ENCODE measurements at regions not wholly inside any gene's neighbourhood (a gene's known extent, or its start where the extent isn't known, plus 50 kb on each side); places are given as distances from the start of the nearest gene placed in this dataset.

GRCh38 chrY:15500536-15500935, 976.2 kb downstream of the NLGN4Y start:
- Histone ChIP-seq H3K36me3 (no peaks in the 10 kb centered on the region), H3K9me3 (no peaks in the 10 kb centered on the region), H3K27me3 (no peaks in the 10 kb centered on the region), H3K4me3 (no peak overlapping the region), H3K4me1 (no peaks in the 10 kb centered on the region), H3K27ac (replicated peaks in 1 of 4) (no peak overlapping the region)
- no CpG with 5 or more reads among the region's 4 CpGs for WGBS
- no peak for DNase-seq (ENCODE audit: extremely low spot score)
- TF ChIP-seq POLR2A (IDR thresholded peaks at IDR 0.05; ENCODE audit: low read depth) (no peak), EP300 (IDR thresholded peaks at IDR 0.05) (no peak), POLR2AphosphoS5 (IDR thresholded peaks at IDR 0.05) (no peak), CTCF (IDR thresholded peaks at IDR 0.05) (no peak)
- intact Hi-C loops (cut with DNase I), result no loop called here

- DNase-seq (ENCODE audit: extremely low spot score), result no peak
- Histone ChIP-seq H3K27ac (replicated peaks in 1 of 4) (no peak overlapping the region), H3K27me3 (no peaks in the 10 kb centered on the region), H3K4me3 (no peak overlapping the region), H3K4me1 (no peaks in the 10 kb centered on the region), H3K9me3 (no peaks in the 10 kb centered on the region), H3K36me3 (no peaks in the 10 kb centered on the region)
- TF ChIP-seq CTCF (IDR thresholded peaks at IDR 0.05) (no peak), POLR2A (IDR thresholded peaks at IDR 0.05; ENCODE audit: low read depth) (no peak), POLR2AphosphoS5 (IDR thresholded peaks at IDR 0.05) (no peak), EP300 (IDR thresholded peaks at IDR 0.05) (no peak)
- WGBS, result no CpG with 5 or more reads among the region's 2 CpGs
- intact Hi-C loops (cut with DNase I), result no loop called here
Measured at GRCh38 chrY:15501181-15501580, 976.9 kb downstream of the NLGN4Y start.

- Histone ChIP-seq H3K36me3 (no peaks in the 10 kb centered on the region), H3K4me3 (no peak overlapping the region), H3K27me3 (no peaks in the 10 kb centered on the region), H3K9me3 (no peaks in the 10 kb centered on the region), H3K4me1 (no peaks in the 10 kb centered on the region), H3K27ac (replicated peaks in 1 of 4) (no peak overlapping the region)
- DNase-seq (ENCODE audit: extremely low spot score), result no peak
- intact Hi-C loops (cut with DNase I), result no loop called here
- TF ChIP-seq CTCF (IDR thresholded peaks at IDR 0.05) (no peak), POLR2AphosphoS5 (IDR thresholded peaks at IDR 0.05) (no peak), EP300 (IDR thresholded peaks at IDR 0.05) (no peak), POLR2A (IDR thresholded peaks at IDR 0.05; ENCODE audit: low read depth) (no peak)
- WGBS, result no CpG with 5 or more reads among the region's 2 CpGs
Measured at GRCh38 chrY:15510288-15510687, 986.0 kb downstream of the NLGN4Y start.

- H3K27me3 ChIP-seq, result no peaks in the 10 kb centered on the region
- no peak overlapping the region for H3K27ac ChIP-seq (replicated peaks in 1 of 4)
- no peak overlapping the region for H3K4me3 ChIP-seq
- intact Hi-C loops (cut with DNase I), result no loop called here
- TF ChIP-seq POLR2AphosphoS5 (IDR thresholded peaks at IDR 0.05) (no peak), CTCF (IDR thresholded peaks at IDR 0.05) (no peak), EP300 (IDR thresholded peaks at IDR 0.05) (no peak), POLR2A (IDR thresholded peaks at IDR 0.05; ENCODE audit: low read depth) (no peak)
- DNase-seq (ENCODE audit: extremely low spot score), result no peak
- H3K4me1 ChIP-seq, result no peaks in the 10 kb centered on the region
- no CpG with 5 or more reads among the region's 5 CpGs for WGBS
- H3K36me3 ChIP-seq, result no peaks in the 10 kb centered on the region
- no peaks in the 10 kb centered on the region for H3K9me3 ChIP-seq
Measured at GRCh38 chrY:15510984-15511650, 986.8 kb downstream of the NLGN4Y start.

- Histone ChIP-seq H3K36me3 (no peaks in the 10 kb centered on the region), H3K27ac (replicated peaks in 1 of 4) (no peak overlapping the region), H3K4me3 (no peak overlapping the region), H3K4me1 (no peaks in the 10 kb centered on the region), H3K9me3 (no peaks in the 10 kb centered on the region), H3K27me3 (no peaks in the 10 kb centered on the region)
- no peak for TF ChIP-seq CTCF (IDR thresholded peaks at IDR 0.05)
- intact Hi-C loops (cut with DNase I), result no loop called here
- no peak for DNase-seq (ENCODE audit: extremely low spot score)
- WGBS, result no CpG with 5 or more reads among the region's 5 CpGs
Measured at GRCh38 chrY:15535131-15535530, 1010.8 kb downstream of the NLGN4Y start.

Measured in esophagus muscularis mucosa (tissue), 4 donors.